Sigmoid colon (tissue), 4 donors: ENCODE measurements at regions not wholly inside any gene's neighbourhood (a gene's known extent, or its start where the extent isn't known, plus 50 kb on each side); places are given as distances from the start of the nearest gene placed in this dataset.

Experiments used
- POLR2A ChIP-seq, 2 donors: fragments of 450-650 bp; IDR thresholded peaks; one replicate each; pipeline ENCODE4 v1.6.1; 2016; ENCODE audit warnings: antibody characterized with exemption in 2 of 2, mild to moderate bottlenecking in 2 of 2, moderate library complexity in 2 of 2
- POLR2AphosphoS5 ChIP-seq, 4 donors: sonication (generic); formaldehyde crosslinking; IDR thresholded peaks; one replicate each; pipeline ENCODE4 v1.6.1; 2017; ENCODE audit warnings: antibody characterized with exemption in 4 of 4
- TF ChIP-seq, protein P1 (sequence below), 4 experiments: fragments of 450-650 bp in 3 of 4; fragments of 200-600 bp in 1 of 4; IDR thresholded peaks; one replicate each; pipeline ENCODE4 v1.5.1; 2016 to 2019; ENCODE audit warnings: antibody characterized with exemption in 4 of 4, mild to moderate bottlenecking in 3 of 4, moderate library complexity in 2 of 4

DNA sequence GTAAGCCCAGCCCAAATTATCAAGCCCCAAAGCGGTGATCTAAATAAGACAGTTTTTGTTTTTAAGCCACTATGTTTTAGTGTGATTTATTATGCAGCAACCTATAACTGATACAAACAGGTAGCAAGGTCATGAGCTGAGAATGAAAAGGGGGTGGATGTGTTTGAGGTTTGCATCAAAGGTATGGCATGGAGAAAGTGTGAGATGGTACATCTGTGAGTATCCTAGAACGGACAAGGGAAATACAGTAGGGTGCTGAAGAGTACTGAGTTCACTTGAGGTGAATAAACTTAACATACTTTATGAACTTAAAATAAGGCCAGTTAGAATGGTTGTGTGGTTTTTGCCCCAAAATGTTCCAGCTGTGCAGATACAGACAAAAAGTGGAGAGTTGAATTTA, 286.0 kb upstream of the B3GALT2 start:
- TF ChIP-seq POLR2AphosphoS5 (IDR thresholded peaks at IDR 0.05) (no peak), POLR2A (IDR thresholded peaks at IDR 0.05) (no peak)
- TF ChIP-seq, protein P1, sequence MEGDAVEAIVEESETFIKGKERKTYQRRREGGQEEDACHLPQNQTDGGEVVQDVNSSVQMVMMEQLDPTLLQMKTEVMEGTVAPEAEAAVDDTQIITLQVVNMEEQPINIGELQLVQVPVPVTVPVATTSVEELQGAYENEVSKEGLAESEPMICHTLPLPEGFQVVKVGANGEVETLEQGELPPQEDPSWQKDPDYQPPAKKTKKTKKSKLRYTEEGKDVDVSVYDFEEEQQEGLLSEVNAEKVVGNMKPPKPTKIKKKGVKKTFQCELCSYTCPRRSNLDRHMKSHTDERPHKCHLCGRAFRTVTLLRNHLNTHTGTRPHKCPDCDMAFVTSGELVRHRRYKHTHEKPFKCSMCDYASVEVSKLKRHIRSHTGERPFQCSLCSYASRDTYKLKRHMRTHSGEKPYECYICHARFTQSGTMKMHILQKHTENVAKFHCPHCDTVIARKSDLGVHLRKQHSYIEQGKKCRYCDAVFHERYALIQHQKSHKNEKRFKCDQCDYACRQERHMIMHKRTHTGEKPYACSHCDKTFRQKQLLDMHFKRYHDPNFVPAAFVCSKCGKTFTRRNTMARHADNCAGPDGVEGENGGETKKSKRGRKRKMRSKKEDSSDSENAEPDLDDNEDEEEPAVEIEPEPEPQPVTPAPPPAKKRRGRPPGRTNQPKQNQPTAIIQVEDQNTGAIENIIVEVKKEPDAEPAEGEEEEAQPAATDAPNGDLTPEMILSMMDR (IDR thresholded peaks at IDR 0.05): no peak
